K562 (cell line): ENCODE measurements at regions not wholly inside any gene's neighbourhood (a gene's known extent, or its start where the extent isn't known, plus 50 kb on each side); places are given as distances from the start of the nearest gene placed in this dataset.

Experiments
- ATAC-seq: fragments of 200-7000 bp; cut with Tn5 transposase; 3 replicates; pipeline ENCODE4 v1.9.1; 2020; ENCODE audit warnings: moderate library complexity
- BruUV-seq: library from RNA; stranded (reverse); fragments of 400-500 nt; replicated peaks from 2 replicates; lab custom pipeline; 2021; lab: Mats Ljungman, UMichigan
- CTCF ChIA-PET: fragments of 300-600 bp; formaldehyde crosslinking; extraction: SDS; loops from one replicate; lab custom pipeline; 2021; ENCODE audit warnings: low intra/inter-chr PET ratio; lab: Yijun Ruan, JAX
- POLR2A ChIA-PET: fragments of 300-600, 350-650 bp; sonication (Branson Sonifier 250); formaldehyde crosslinking; extraction: SDS; loops from one replicate; lab custom pipeline; 2021; ENCODE audit warnings: antibody characterized with exemption, inconsistent platforms; lab: Yijun Ruan, JAX
- DNase-seq, 4 experiments: peaks; one replicate each; pipeline versions ENCODE4 v3.0.0 to v3.0.0-alpha.2; 2011 to 2018; ENCODE audit warnings: low spot score in 3 of 4, mixed read lengths in 3 of 4; ENCODE audit errors: extremely low read depth in 1 of 4
- FAIRE-seq: peaks from 2 replicates; lab custom pipeline; 2011; peaks lifted over from hg19 to GRCh38; lab: Jason Lieb, UNC
- H2AFZ ChIP-seq: 2 replicates; pipeline ENCODE4 v1.6.0; 2011; ENCODE audit warnings: low read depth, low read length, control low read depth, inconsistent platforms
- H3K27ac ChIP-seq: fragments of 200-600 bp; 3 replicates; pipeline ENCODE4 v1.8.0; 2011; ENCODE audit warnings: low read depth, mild to moderate bottlenecking, control low read depth, inconsistent platforms, low read length, moderate library complexity, mixed read lengths; ENCODE audit errors: extremely low read depth
- H3K27me3 ChIP-seq, 2 experiments: fragments of 300-600 bp in 1 of 2; 2 replicates in 1 of 2; 3 replicates in 1 of 2; pipeline versions ENCODE4 v1.6.0 to v1.8.0; 2011; ENCODE audit warnings: inconsistent platforms in 2 of 2, low read length in 2 of 2, mild to moderate bottlenecking in 1 of 2, mixed read lengths in 1 of 2, moderate library complexity in 1 of 2; ENCODE audit not compliant: control insufficient read depth in 2 of 2, insufficient read depth in 2 of 2
- H3K36me3 ChIP-seq: fragments of 300-600 bp; 3 replicates; pipeline ENCODE4 v1.8.0; 2011; ENCODE audit warnings: mild to moderate bottlenecking, low read length, inconsistent platforms; ENCODE audit not compliant: control insufficient read depth, insufficient read depth
- H3K4me1 ChIP-seq, 2 experiments: fragments of 200-600 bp in 1 of 2; replicated peaks in 1 of 2; 2 replicates in 1 of 2; 3 replicates in 1 of 2; pipeline versions ENCODE4 v1.5.1 to v1.8.0; 2011; ENCODE audit warnings: inconsistent platforms in 2 of 2, low read length in 2 of 2, mild to moderate bottlenecking in 1 of 2, mixed read lengths in 1 of 2, moderate library complexity in 1 of 2; ENCODE audit not compliant: control insufficient read depth in 2 of 2, insufficient read depth in 2 of 2
- H3K4me2 ChIP-seq: 2 replicates; pipeline ENCODE4 v1.6.1; 2011; ENCODE audit warnings: low read length, control low read depth, inconsistent platforms, mixed read lengths; ENCODE audit not compliant: insufficient read depth
- H3K4me3 ChIP-seq: fragments of 200-600 bp; sonication (generic), shearing (Covaris generic); 2 replicates; pipeline ENCODE4 v1.5.1; 2016; ENCODE audit warnings: control low read depth, inconsistent platforms
- H3K79me2 ChIP-seq: fragments of 200-600 bp; 3 replicates; pipeline ENCODE4 v1.8.0; 2011; ENCODE audit warnings: low read length, inconsistent platforms; ENCODE audit not compliant: control insufficient read depth, insufficient read depth
- H3K9ac ChIP-seq, 2 experiments: 2 replicates each; pipeline versions ENCODE4 v1.6.0 to v1.6.1; 2011; ENCODE audit warnings: low read depth in 2 of 2, low read length in 2 of 2, control low read depth in 1 of 2, inconsistent platforms in 1 of 2, mild to moderate bottlenecking in 1 of 2, mixed read lengths in 1 of 2; ENCODE audit not compliant: insufficient read depth in 1 of 2
- H3K9me1 ChIP-seq: one replicate; pipeline ENCODE4 v1.6.0; 2011; ENCODE audit warnings: inconsistent platforms, mild to moderate bottlenecking, low read length, moderate library complexity; ENCODE audit not compliant: control insufficient read depth, insufficient read depth
- H3K9me3 ChIP-seq: replicated peaks from 2 replicates; pipeline ENCODE4 v1.5.1; 2011; ENCODE audit warnings: low read depth, low read length, inconsistent platforms; ENCODE audit not compliant: control insufficient read depth, insufficient read depth
- H4K20me1 ChIP-seq: replicated peaks from 2 replicates; pipeline ENCODE4 v1.6.1; 2011; ENCODE audit warnings: low read length, inconsistent platforms, mixed read lengths; ENCODE audit not compliant: control insufficient read depth, insufficient read depth
- ATF1 ChIP-seq, 2 experiments: fragments of 450-650 bp in 1 of 2; IDR thresholded peaks; 2 replicates each; pipeline ENCODE4 v1.6.1; 2016; ENCODE audit warnings: missing compliant biosample characterization in 1 of 2, missing genetic modification characterization in 1 of 2
- EP300 ChIP-seq: IDR thresholded peaks from 2 replicates; pipeline ENCODE4 v1.6.1; 2012; ENCODE audit warnings: low read length, improper control_type of control experiment
- ETS1 ChIP-seq: conservative IDR thresholded peaks from 2 replicates; pipeline ENCODE4 v1.6.1; 2011; ENCODE audit warnings: low read depth, mild to moderate bottlenecking, low read length; ENCODE audit not compliant: control insufficient read depth
- EZH2 ChIP-seq: IDR thresholded peaks from 2 replicates; pipeline ENCODE4 v1.6.1; 2012; ENCODE audit warnings: low read depth, mild to moderate bottlenecking, inconsistent platforms, low read length, borderline replicate concordance
- HDGF ChIP-seq: fragments of 450-650 bp; IDR thresholded peaks from 2 replicates; pipeline ENCODE4 v1.6.1; 2016
- KDM2B ChIP-seq: fragments of 250-450 bp; sonication (Bioruptor Pico); IDR thresholded peaks from 2 replicates; pipeline ENCODE4 v1.8.0; 2021; ENCODE audit warnings: mild to moderate bottlenecking, moderate library complexity
- TAF7 ChIP-seq: fragments of 450-650 bp; IDR thresholded peaks from 2 replicates; pipeline ENCODE4 v1.6.1; 2016; ENCODE audit warnings: missing genetic modification characterization, missing compliant biosample characterization
- WGBS: fragments of 100-300 bp; shearing (Covaris generic); methylation state at CpG from one replicate; pipeline ENCODE4 v1.1.6; 2016; ENCODE audit warnings: low coverage, mixed read lengths; ENCODE audit not compliant: insufficient coverage; ENCODE audit errors: missing lambda C conversion rate; 5-methylcytosine and 5-hydroxymethylcytosine counted together
- in situ Hi-C: fragments of 300-500 bp; cut with MboI; formaldehyde crosslinking; loops from 4 replicates; pipeline ENCODE4 v1.15.0; 2018; ENCODE audit warnings: inconsistent platforms, mixed read lengths
- intact Hi-C: fragments of 100-400 bp; cut with micrococcal nuclease; formaldehyde crosslinking; loops from 2 replicates; pipeline ENCODE4 v1.14.2; 2022
- TF ChIP-seq, protein P1 (sequence below), 2 experiments: fragments of 450-650 bp; formaldehyde crosslinking in 1 of 2; IDR thresholded peaks; 2 replicates each; pipeline versions ENCODE4 v1.4.0 to v1.6.1; 2014 to 2020; ENCODE audit warnings: mild to moderate bottlenecking in 2 of 2, borderline replicate concordance in 1 of 2, low read depth in 1 of 2

GRCh38 chr4:188414441-188414840 is 275.2 kb downstream of the TRIML1 start:
- Histone ChIP-seq H3K27me3 (no peaks in the 10 kb centered on the region), H3K4me2 (no peak overlapping the region), H3K9ac (no peak overlapping the region), H3K36me3 (no peaks in the 10 kb centered on the region), H3K79me2 (no peaks in the 10 kb centered on the region), H4K20me1 (no peaks in the 10 kb centered on the region), H3K9me3 (no peaks in the 10 kb centered on the region), H3K4me3 (no peak overlapping the region), H3K27ac (no peak overlapping the region), H3K4me1 (no peaks in the 10 kb centered on the region; a peak in 1 of 5 replicates), H2AFZ (no peak overlapping the region), H3K9me1 (no peaks in the 10 kb centered on the region)
- CTCF ChIA-PET = no interaction called here
- POLR2A ChIA-PET = no interaction called here
- ATAC-seq = no peak
- 0% methylated on average over 10 of the region's 10 CpGs for WGBS
- no peak for DNase-seq
- in situ Hi-C loops = no loop called here
- FAIRE-seq = no peak
- intact Hi-C loops = no loop called here
- TF ChIP-seq TAF7 (tag) (no peak), EZH2 (no peak), KDM2B (CRISPR knock-in tag) (no peak), EP300 (no peak)
- no TSS peak for BruUV-seq

- no peak overlapping the region for H3K4me2 ChIP-seq
- H3K79me2 ChIP-seq = no peaks in the 10 kb centered on the region
- H3K36me3 ChIP-seq = no peaks in the 10 kb centered on the region
- H3K9me3 ChIP-seq = no peaks in the 10 kb centered on the region
- H3K4me1 ChIP-seq = no peaks in the 10 kb centered on the region; a peak in 1 of 5 replicates
- no peak overlapping the region for H3K27ac ChIP-seq
- FAIRE-seq (no peak), ATAC-seq (no peak), DNase-seq (no peak)
- ChIA-PET POLR2A (no interaction called here), CTCF (no interaction called here)
- no peak overlapping the region for H3K4me3 ChIP-seq
- no TSS peak for BruUV-seq
- intact Hi-C loops = no loop called here
- H4K20me1 ChIP-seq = no peaks in the 10 kb centered on the region
- TF ChIP-seq ATF1 (CRISPR knock-in tag; IDR thresholded peaks at IDR 0.05) (no peak), ATF1 (tag; IDR thresholded peaks at IDR 0.05) (no peak), HDGF (no peak), ETS1 (no peak)
- TF ChIP-seq, protein P1, sequence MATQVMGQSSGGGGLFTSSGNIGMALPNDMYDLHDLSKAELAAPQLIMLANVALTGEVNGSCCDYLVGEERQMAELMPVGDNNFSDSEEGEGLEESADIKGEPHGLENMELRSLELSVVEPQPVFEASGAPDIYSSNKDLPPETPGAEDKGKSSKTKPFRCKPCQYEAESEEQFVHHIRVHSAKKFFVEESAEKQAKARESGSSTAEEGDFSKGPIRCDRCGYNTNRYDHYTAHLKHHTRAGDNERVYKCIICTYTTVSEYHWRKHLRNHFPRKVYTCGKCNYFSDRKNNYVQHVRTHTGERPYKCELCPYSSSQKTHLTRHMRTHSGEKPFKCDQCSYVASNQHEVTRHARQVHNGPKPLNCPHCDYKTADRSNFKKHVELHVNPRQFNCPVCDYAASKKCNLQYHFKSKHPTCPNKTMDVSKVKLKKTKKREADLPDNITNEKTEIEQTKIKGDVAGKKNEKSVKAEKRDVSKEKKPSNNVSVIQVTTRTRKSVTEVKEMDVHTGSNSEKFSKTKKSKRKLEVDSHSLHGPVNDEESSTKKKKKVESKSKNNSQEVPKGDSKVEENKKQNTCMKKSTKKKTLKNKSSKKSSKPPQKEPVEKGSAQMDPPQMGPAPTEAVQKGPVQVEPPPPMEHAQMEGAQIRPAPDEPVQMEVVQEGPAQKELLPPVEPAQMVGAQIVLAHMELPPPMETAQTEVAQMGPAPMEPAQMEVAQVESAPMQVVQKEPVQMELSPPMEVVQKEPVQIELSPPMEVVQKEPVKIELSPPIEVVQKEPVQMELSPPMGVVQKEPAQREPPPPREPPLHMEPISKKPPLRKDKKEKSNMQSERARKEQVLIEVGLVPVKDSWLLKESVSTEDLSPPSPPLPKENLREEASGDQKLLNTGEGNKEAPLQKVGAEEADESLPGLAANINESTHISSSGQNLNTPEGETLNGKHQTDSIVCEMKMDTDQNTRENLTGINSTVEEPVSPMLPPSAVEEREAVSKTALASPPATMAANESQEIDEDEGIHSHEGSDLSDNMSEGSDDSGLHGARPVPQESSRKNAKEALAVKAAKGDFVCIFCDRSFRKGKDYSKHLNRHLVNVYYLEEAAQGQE (IDR thresholded peaks at IDR 0.05; ENCODE audit: borderline replicate concordance) = peak; percentile 23; the same call in 1 of the 2 replicates
- TF ChIP-seq, protein P1 (CRISPR knock-in tag; IDR thresholded peaks at IDR 0.05; ENCODE audit: low read depth) = no peak
- no peaks in the 10 kb centered on the region for H3K27me3 ChIP-seq
- 0% methylated on average over 3 of the region's 3 CpGs for WGBS
- no peak overlapping the region for H2AFZ ChIP-seq
- no peak overlapping the region for H3K9ac ChIP-seq
- no peaks in the 10 kb centered on the region for H3K9me1 ChIP-seq
- in situ Hi-C loops = no loop called here
These were observed 277.9 kb downstream of the TRIML1 start for GRCh38 chr4:188417181-188417580.
